SK-N-SH treated with all-trans-retinoic acid at 6 μM for 48 hours (cell line): ENCODE measurements at regions not wholly inside any gene's neighbourhood (a gene's known extent, or its start where the extent isn't known, plus 50 kb on each side); places are given as distances from the start of the nearest gene placed in this dataset.

Experiments used
- ARNTL ChIP-seq: fragments of 450-650 bp; formaldehyde crosslinking; IDR thresholded peaks from 2 replicates; pipeline ENCODE4 v1.5.0; 2020; ENCODE audit warnings: low read depth, mild to moderate bottlenecking, moderate library complexity, borderline replicate concordance
- CREB5 ChIP-seq: fragments of 250-450 bp; sonication (Bioruptor Pico); IDR thresholded peaks from 2 replicates; pipeline ENCODE4 v1.5.1; 2020; ENCODE audit warnings: low read depth, mild to moderate bottlenecking, moderate library complexity
- ESRRG ChIP-seq: fragments of 250-450 bp; sonication (Bioruptor Pico); IDR thresholded peaks from 2 replicates; pipeline ENCODE4 v1.6.1; 2021; ENCODE audit warnings: mild to moderate bottlenecking
- PPARA ChIP-seq: fragments of 250-450 bp; sonication (Bioruptor Pico); IDR thresholded peaks from 2 replicates; pipeline ENCODE4 v1.5.0; 2020; ENCODE audit warnings: mild to moderate bottlenecking, borderline replicate concordance
- RARB ChIP-seq: fragments of 250-450 bp; sonication (Bioruptor Pico); IDR thresholded peaks from 2 replicates; pipeline ENCODE4 v1.8.0; 2021; ENCODE audit warnings: mild to moderate bottlenecking, moderate library complexity
- TSHZ2 ChIP-seq: fragments of 250-450 bp; sonication (Bioruptor Pico); IDR thresholded peaks from 2 replicates; pipeline ENCODE4 v1.5.0; 2020; ENCODE audit warnings: mild to moderate bottlenecking, moderate library complexity
- ZFP3 ChIP-seq: fragments of 250-450 bp; sonication (Bioruptor Pico); IDR thresholded peaks from 2 replicates; pipeline ENCODE4 v1.5.0; 2020; ENCODE audit warnings: mild to moderate bottlenecking, moderate library complexity
- TF ChIP-seq, protein P1 (sequence below): fragments of 250-450 bp; sonication (Bioruptor Pico); IDR thresholded peaks from 2 replicates; pipeline ENCODE4 v1.8.0; 2020; ENCODE audit warnings: mild to moderate bottlenecking, moderate library complexity, borderline replicate concordance

DNA sequence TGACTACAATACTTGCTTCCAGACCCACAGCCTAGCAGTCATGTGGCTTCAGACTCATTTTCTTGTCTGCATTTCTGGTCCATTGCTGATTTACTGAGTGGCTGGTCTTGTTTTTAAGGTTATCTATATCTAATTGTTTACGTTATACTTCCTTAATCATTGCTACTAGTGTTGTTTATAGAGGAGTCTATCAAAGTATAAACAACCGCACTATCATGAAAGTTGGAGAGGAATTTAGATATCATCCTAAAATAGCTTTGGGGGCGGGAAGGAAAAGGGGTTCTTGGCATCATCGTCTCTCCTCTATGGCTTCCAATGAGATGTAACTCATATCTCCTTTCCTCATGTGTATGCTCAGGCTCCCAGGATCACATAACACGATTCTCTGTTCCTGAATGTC is 372.1 kb upstream of the PBX1 start:
- TF ChIP-seq ESRRG (CRISPR knock-in tag) (no peak), ZFP3 (CRISPR knock-in tag) (no peak), RARB (CRISPR knock-in tag) (no peak), TSHZ2 (no peak), PPARA (CRISPR knock-in tag) (no peak), CREB5 (CRISPR knock-in tag) (no peak), ARNTL (CRISPR knock-in tag) (no peak)
- TF ChIP-seq, protein P1, sequence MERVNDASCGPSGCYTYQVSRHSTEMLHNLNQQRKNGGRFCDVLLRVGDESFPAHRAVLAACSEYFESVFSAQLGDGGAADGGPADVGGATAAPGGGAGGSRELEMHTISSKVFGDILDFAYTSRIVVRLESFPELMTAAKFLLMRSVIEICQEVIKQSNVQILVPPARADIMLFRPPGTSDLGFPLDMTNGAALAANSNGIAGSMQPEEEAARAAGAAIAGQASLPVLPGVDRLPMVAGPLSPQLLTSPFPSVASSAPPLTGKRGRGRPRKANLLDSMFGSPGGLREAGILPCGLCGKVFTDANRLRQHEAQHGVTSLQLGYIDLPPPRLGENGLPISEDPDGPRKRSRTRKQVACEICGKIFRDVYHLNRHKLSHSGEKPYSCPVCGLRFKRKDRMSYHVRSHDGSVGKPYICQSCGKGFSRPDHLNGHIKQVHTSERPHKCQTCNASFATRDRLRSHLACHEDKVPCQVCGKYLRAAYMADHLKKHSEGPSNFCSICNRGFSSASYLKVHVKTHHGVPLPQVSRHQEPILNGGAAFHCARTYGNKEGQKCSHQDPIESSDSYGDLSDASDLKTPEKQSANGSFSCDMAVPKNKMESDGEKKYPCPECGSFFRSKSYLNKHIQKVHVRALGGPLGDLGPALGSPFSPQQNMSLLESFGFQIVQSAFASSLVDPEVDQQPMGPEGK = no peak
